ENCODE measurements at regions not wholly inside any gene's neighbourhood (a gene's known extent, or its start where the extent isn't known, plus 50 kb on each side); places are given as distances from the start of the nearest gene placed in this dataset.

GRCh38 chr1:182196897-182197870, 135.7 kb upstream of the ZNF648 start:
- POLR2A ChIA-PET, result no interaction called here
- H2AFZ ChIP-seq (ENCODE audit: low read length), result no peak overlapping the region
- no peak overlapping the region for H3K27ac ChIP-seq (ENCODE audit: extremely low read length, insufficient read depth, low read length)

More at GRCh38 chr1:182196897-182197870, 135.7 kb upstream of the ZNF648 start:
- in situ Hi-C loops (cut with HindIII; ENCODE audit: extremely low pct_ligation_motif_present, low pct_unique_long_range_greater_than_20kb), result no loop called here
- Histone ChIP-seq H3K4me2 (ENCODE audit: low read depth, low read length) (no peak overlapping the region), H3K79me2 (ENCODE audit: insufficient read depth, low read length) (no peaks in the 10 kb centered on the region), H3K27me3 (ENCODE audit: control insufficient read depth in 1 of 2, insufficient read depth in 2 of 2, low read length in 2 of 2) (peaks cover 0 to 1% of the 10 kb centered on the region in 2 experiments; a peak in 1 of 5 replicates), H3K4me3 (replicated peaks in 1 of 3; ENCODE audit: insufficient read depth in 1 of 3, low read depth in 2 of 3, low read length in 3 of 3) (no peak overlapping the region), H3K9ac (ENCODE audit: insufficient read depth, low read depth, low read length) (no peak overlapping the region), H3K36me3 (replicated peaks in 1 of 2; ENCODE audit: control insufficient read depth in 1 of 2, insufficient read depth in 2 of 2, low read length in 2 of 2) (no peaks in the 10 kb centered on the region), H4K20me1 (ENCODE audit: insufficient read depth, low read length) (no peaks in the 10 kb centered on the region), H3K4me1 (ENCODE audit: insufficient read depth, low read length) (peaks cover 47% of the 10 kb centered on the region), H3K9me3 (ENCODE audit: low read length) (no peaks in the 10 kb centered on the region)
- no peak for TF ChIP-seq ZFYVE20 (CRISPR knock-in tag; IDR thresholded peaks at IDR 0.05; ENCODE audit: borderline replicate concordance, low read depth)
- TF ChIP-seq ZBTB26 (CRISPR knock-in tag; IDR thresholded peaks at IDR 0.05; ENCODE audit: borderline replicate concordance), result no peak
- TF ChIP-seq, protein P1, sequence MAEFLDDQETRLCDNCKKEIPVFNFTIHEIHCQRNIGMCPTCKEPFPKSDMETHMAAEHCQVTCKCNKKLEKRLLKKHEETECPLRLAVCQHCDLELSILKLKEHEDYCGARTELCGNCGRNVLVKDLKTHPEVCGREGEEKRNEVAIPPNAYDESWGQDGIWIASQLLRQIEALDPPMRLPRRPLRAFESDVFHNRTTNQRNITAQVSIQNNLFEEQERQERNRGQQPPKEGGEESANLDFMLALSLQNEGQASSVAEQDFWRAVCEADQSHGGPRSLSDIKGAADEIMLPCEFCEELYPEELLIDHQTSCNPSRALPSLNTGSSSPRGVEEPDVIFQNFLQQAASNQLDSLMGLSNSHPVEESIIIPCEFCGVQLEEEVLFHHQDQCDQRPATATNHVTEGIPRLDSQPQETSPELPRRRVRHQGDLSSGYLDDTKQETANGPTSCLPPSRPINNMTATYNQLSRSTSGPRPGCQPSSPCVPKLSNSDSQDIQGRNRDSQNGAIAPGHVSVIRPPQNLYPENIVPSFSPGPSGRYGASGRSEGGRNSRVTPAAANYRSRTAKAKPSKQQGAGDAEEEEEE (CRISPR knock-in tag; IDR thresholded peaks at IDR 0.05; ENCODE audit: borderline replicate concordance), result no peak
- no peak for TF ChIP-seq ZNF12 (CRISPR knock-in tag; IDR thresholded peaks at IDR 0.05)
- no peak for TF ChIP-seq CHCHD3 (CRISPR knock-in tag; IDR thresholded peaks at IDR 0.05)
- no peak for TF ChIP-seq STAG1 (CRISPR knock-in tag; IDR thresholded peaks at IDR 0.05)
- no peak for TF ChIP-seq ZNF552 (CRISPR knock-in tag; IDR thresholded peaks at IDR 0.05; ENCODE audit: borderline replicate concordance)
- TF ChIP-seq NFATC3 (CRISPR knock-in tag; IDR thresholded peaks at IDR 0.05), result no peak
- TF ChIP-seq ZSCAN31 (CRISPR knock-in tag; IDR thresholded peaks at IDR 0.05; ENCODE audit: low read depth), result no peak
- TF ChIP-seq, protein P2, sequence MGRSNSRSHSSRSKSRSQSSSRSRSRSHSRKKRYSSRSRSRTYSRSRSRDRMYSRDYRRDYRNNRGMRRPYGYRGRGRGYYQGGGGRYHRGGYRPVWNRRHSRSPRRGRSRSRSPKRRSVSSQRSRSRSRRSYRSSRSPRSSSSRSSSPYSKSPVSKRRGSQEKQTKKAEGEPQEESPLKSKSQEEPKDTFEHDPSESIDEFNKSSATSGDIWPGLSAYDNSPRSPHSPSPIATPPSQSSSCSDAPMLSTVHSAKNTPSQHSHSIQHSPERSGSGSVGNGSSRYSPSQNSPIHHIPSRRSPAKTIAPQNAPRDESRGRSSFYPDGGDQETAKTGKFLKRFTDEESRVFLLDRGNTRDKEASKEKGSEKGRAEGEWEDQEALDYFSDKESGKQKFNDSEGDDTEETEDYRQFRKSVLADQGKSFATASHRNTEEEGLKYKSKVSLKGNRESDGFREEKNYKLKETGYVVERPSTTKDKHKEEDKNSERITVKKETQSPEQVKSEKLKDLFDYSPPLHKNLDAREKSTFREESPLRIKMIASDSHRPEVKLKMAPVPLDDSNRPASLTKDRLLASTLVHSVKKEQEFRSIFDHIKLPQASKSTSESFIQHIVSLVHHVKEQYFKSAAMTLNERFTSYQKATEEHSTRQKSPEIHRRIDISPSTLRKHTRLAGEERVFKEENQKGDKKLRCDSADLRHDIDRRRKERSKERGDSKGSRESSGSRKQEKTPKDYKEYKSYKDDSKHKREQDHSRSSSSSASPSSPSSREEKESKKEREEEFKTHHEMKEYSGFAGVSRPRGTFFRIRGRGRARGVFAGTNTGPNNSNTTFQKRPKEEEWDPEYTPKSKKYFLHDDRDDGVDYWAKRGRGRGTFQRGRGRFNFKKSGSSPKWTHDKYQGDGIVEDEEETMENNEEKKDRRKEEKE (IDR thresholded peaks at IDR 0.05), result no peak
- TF ChIP-seq ATF3 (CRISPR knock-in tag; IDR thresholded peaks at IDR 0.05), result no peak
- no peak for ATAC-seq
- no peak for FAIRE-seq
- intact Hi-C loops (cut with micrococcal nuclease; ENCODE audit: unreplicated experiment), result no loop called here
- CTCF ChIA-PET (ENCODE audit: low intra/inter-chr PET ratio, low total read pairs), result interaction anchor here (1.3 kb wide), 1 partner anchor 112 kb away, joined by 3 read pairs; no protein-coding TSS in a partner anchor
- no TSS peak for BruUV-seq (replicated peaks)
- 72% methylated on average over 7 of the region's 7 CpGs for WGBS (ENCODE audit: low lambda C conversion rate)
- DNase-seq (ENCODE audit: low spot score), result no peak
